22Rv1 (cell line): ENCODE measurements at regions not wholly inside any gene's neighbourhood (a gene's known extent, or its start where the extent isn't known, plus 50 kb on each side); places are given as distances from the start of the nearest gene placed in this dataset.
A peak's percentile ranks its signal among the peaks of the same experiment; 100 is the strongest.
"Not testable (repeated sequence)": the region's sequence is repeated elsewhere in the genome, so short reads cannot be mapped to it uniquely, and the experiment has no call there.

Source experiments
- H3K27ac ChIP-seq: fragments of 450-650 bp; 2 replicates; pipeline ENCODE4 v1.5.1; 2017
- ZFX ChIP-seq: fragments of 450-650 bp; IDR thresholded peaks from 2 replicates; pipeline ENCODE4 v1.6.1; 2017; ENCODE audit warnings: antibody characterized with exemption, borderline replicate concordance
- TF ChIP-seq, protein P1 (sequence below): fragments of 450-650 bp; IDR thresholded peaks from 2 replicates; pipeline ENCODE4 v1.5.1; 2017; ENCODE audit warnings: mild to moderate bottlenecking

DNA sequence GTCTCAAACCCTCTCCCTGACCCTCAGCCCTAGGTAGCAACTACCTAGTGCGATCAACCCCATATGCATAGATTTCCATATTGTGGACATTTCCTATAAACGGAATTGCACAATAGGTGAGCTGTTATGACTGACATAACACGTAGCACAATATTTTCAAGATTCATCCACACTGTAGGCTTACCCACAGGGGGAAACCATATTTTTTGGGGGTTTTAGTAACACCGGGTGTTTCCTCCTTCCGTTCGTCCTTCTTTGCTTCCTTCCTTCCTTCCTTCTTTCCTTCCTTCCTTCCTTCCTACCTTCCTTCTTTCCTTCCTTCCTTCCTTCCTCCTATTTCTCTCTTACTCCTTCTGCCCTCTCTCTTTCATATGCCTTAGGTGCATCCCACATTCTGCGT, 524.2 kb downstream of the CWH43 start:
- not testable (repeated sequence) for H3K27ac ChIP-seq

DNA sequence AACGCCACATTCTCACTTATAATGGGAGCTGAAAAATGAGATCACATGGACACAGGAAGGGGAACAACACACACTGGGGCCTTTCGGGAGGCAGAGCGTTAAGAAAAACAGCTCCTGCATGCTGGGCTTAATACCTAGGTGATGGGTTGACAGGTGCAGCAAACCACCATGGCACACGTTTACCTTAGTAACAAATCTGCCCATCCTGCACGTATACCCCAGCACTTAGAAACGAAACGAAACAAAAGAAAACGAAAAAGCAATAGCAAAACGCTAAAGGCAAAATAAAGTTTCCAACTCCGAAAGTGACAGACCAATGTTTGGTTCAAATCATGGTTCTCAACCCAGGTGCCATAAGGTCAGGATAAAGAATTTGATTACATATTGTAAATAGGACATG, 525.3 kb downstream of the CWH43 start:
- not testable (repeated sequence) for H3K27ac ChIP-seq

DNA sequence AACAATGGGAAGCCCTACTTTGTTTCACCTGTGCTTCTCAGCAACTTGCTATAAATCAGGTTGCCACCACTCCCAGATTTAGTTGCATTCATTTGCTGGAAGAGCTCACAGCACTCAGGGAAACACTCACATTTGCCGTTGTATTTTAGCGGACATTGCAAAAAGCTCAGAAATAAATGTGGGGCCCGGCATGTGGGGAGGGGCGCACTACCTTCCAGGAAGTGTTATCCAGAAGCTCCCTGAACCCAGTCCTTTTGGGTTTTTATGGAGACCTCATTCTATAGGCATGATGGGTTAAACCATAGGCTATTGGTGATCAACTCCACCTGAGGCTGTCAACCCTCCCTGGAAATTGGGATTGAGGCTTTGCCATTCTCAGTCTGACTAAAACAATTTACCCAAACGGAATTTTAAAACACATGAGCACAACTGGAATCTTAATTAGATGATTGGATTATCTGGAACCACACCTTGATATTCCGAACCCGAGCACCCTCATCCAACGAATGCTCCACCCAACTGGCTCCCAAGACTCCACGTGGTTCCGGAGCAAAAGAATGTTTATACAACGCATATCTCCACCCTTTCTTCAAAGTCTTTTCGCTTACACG, 525.9 kb downstream of the CWH43 start:
- not testable (repeated sequence) for H3K27ac ChIP-seq

DNA sequence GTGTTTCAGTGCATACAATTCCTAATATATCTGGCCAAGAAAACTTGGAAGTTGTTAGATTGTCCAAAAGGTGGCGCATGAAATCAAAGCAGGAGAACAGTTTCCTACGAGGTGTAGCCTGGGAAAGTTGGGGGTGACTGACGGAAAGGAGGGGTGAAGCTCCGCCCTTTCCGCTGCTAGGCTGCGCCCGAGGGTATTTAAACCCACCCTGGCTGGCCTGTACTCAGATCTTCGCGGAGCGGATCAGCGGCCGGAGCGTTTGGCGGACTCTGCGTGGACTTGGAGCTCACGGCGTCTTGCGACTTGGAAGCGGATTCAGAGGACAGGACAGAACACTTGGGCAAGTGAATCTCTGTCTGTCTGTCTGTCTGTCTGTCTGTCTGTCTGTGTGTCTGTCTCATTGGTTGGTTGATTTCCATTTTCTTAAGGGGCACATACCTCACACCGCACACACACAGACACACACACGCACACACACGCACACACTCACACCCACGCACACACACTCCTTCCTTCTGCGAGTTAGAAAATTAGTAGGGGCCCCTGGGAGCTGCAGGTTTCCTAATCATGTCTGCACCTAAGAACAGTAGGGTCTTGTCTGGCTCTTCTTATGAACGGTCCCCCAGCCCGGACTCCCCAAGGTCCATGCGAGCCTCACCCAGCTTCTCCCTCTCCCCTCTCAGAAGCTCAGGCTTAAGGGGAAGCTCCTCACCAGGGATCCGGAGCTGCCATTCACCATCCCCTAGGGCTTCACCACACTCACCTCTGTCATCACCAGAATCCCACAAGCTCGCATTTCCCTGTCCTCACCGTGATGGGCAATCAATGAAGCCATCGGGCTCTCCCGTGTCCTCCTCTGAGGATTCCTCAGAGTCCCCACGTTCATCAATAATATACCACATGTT, 526.8 kb downstream of the CWH43 start:
- TF ChIP-seq, protein P1, sequence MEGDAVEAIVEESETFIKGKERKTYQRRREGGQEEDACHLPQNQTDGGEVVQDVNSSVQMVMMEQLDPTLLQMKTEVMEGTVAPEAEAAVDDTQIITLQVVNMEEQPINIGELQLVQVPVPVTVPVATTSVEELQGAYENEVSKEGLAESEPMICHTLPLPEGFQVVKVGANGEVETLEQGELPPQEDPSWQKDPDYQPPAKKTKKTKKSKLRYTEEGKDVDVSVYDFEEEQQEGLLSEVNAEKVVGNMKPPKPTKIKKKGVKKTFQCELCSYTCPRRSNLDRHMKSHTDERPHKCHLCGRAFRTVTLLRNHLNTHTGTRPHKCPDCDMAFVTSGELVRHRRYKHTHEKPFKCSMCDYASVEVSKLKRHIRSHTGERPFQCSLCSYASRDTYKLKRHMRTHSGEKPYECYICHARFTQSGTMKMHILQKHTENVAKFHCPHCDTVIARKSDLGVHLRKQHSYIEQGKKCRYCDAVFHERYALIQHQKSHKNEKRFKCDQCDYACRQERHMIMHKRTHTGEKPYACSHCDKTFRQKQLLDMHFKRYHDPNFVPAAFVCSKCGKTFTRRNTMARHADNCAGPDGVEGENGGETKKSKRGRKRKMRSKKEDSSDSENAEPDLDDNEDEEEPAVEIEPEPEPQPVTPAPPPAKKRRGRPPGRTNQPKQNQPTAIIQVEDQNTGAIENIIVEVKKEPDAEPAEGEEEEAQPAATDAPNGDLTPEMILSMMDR: peak; percentile 88
- H3K27ac ChIP-seq: not testable (repeated sequence)

DNA sequence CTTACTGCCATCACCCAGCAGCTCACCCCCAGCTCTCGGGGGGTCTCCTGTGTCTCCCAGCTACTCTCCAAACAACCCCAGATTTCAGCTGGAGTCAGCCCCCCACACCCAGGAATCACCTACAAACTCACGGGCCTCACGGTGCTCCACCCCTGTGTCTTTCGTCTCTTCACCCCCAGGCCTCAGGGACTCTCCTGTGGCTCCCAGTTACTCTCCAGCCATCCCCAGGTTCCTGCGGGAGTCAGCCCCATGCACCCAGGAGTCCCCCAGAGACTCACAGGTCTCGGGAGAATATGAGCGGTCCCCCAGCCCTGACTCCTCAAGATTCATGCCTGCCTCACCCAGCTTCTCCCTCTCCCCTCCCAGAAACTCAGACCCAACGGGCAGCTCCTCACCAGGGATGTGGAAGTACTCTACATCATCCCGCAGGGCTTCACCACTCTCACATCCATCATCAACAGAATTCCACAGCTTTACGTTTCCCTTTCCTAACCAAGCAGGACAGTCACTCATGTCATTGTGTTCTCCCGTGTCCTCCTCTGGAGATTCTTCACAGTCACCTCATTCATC, 527.6 kb downstream of the CWH43 start:
- H3K27ac ChIP-seq: not testable (repeated sequence)

DNA sequence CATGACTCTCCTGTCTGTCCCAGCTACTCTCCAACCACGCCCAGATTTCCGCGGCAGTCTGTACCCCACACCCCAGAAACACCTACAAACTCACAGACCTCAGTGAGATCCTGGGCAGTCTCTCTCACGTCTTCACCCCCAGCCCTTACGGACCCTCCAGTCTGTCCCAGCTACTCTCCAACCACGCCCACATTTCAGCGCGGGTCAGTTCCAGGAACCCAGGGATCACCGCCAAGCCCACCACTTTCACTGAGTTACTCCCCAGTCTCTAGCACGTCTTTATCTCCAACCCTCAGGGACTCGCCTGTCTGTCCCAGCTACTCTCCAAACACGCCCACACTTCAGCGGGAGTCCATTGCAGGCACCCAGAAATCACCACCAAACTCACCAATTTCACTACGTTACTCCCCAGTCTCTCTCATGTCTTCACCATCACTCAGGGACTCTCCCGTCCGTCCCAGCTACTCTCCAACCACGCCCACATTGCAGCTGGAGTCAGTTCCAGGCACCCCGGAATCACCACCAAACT, 528.2 kb downstream of the CWH43 start:
- H3K27ac ChIP-seq: not testable (repeated sequence)

DNA sequence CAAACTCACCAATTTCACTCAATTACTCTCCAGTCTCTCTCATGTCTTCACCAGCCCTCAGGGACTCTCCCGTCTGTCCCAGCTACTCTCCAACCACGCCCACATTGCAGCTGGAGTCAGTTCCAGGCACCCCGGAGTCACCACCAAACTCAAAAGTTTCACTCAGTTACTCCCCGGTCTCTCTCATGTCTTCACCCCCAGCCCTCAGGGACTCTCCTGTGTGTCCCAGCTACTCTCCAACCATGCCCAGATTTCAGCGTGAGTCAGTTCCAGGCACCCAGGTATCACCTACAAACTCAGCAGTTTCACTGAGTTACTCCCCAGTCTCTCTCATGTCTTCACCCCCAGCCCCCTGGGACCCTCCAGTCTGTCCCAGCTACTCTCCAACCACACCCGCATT, 528.8 kb downstream of the CWH43 start:
- H3K27ac ChIP-seq: not testable (repeated sequence)

DNA sequence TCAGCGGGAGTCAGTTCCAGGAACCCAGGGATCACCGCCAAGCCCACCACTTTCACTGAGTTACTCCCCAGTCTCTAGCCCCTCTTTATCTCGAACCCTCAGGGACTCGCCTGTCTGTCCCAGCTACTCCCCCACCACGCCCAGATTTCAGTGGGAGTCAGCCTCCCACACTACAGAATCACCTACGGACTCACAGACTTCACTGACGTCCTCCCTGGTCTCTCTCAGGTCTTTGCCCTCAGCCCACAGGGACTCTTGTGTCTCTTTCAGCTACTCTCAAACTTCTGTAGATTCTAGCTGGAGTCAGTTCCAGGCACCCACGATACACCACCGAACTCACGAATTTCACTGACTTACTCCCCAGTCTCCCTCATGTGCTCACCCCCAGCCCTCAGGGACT, 529.2 kb downstream of the CWH43 start:
- not testable (repeated sequence) for H3K27ac ChIP-seq

DNA sequence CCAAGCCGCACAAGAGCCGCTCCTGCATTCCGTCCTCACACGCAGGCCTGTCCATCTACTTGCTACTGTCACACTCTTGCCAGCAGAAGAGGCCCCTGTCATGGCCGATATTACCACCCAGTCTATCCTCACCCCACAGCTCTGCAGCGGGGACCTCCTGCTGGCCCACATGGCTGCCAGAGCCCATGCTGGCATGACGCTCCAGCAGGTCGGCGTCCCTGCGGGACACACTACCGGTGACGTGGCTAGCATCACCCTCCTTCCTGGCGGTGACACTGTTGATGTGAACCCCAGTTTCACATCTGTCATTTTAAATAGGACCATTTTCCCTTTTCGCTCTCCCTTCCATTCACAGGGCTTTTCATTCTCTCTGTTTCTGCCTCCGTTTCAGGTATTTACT, 530.0 kb downstream of the CWH43 start:
- H3K27ac ChIP-seq: not testable (repeated sequence)

DNA sequence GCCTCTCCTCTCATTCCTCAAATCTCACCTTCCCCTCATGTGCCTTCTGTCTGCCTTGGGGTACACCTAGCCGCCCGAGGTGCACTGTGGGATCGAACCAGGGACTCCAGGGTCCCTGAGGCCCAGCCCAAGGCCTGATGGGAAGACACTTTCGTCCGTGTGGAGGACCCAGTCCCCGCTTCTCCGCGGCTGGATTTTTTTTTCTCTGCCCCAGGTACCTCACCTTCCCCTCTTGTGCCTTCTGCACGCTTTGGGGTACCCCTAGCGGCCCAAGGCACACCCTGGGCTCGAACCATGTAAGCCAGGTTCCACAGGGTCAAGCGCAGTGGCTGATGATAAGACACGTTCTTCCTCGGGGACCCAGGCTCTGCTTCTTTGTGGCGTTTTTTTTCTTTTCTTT, 530.7 kb downstream of the CWH43 start:
- H3K27ac ChIP-seq: no peak overlapping the region
- TF ChIP-seq, protein P1: no peak
- TF ChIP-seq ZFX: no peak

DNA sequence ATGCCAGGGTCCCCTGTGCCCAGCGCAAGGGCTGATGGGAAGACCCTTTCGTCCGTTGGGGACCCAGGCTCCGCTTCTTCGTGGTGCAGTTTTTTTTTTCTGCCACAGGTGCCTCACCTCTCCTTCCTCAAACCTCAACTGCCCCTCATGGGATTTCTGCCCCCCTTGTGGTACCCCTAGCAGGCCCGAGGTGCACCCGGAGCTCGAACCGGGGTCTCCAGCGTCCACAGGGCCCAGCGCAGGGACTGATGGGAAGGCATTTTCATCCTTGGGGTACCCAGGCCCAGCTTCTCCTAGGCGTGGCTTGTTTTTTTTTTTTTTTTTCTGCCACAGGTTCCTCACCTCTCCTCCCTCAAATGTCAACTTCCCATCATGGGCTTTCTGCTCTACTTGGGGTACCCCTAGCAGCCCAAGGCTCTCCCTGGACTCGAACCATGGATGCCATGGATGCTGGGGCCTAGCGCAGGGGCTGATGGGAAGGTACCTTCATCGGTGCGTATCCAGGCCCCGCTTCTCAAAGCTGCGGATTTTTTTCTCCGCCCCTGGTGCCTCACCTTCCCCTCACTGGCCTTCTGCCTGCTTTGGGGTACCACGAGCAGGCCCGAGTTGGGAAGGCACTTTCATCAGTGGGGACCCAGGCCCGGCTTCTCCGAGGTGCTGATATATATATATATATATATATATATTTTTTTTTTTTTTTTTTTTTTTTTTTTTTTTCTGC, 531.6 kb downstream of the CWH43 start:
- not testable (repeated sequence) for H3K27ac ChIP-seq

DNA sequence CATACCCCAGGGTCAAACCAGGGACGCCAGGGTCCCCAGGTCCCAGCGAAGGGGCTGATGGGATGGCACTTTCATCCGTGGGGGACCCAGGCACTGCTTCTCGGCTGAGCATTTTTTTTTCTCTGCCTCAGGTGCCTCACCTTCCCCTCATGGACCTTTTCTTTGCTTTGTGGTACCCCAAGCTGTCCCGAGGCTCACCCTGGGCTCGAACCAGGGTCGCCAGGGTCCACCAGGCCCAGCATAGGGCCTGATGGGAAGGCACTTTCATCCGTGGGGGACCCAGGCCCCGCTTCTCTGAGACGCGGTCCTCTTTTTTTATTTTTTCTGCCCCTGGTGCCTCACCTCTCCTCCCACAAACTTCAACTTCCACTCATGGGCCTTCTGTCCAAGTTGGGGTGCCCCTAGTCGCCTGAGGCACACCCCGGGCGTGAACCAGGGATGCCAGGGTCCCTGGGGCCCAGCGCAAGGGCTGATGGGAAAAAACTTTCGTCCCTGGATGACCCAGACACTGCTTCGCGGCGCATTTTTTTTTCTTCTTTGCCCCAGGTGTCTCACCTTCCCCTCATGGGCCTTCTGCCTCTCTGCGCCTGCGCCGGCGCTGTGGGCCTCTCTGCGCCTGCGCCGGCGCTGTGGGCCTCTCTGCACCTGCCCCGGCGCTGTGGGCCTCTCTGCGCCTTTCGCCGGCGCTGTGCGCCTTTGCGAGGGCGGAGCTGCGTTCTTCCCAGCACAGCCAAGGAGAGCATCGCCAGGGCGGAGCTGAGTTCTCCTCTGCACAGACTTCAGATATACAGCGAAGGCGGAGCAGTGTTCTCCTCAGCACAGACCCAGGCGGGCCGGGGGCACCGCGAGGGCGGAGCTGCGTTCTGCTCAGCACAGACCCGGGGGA, 533.3 kb downstream of the CWH43 start:
- not testable (repeated sequence) for H3K27ac ChIP-seq

DNA sequence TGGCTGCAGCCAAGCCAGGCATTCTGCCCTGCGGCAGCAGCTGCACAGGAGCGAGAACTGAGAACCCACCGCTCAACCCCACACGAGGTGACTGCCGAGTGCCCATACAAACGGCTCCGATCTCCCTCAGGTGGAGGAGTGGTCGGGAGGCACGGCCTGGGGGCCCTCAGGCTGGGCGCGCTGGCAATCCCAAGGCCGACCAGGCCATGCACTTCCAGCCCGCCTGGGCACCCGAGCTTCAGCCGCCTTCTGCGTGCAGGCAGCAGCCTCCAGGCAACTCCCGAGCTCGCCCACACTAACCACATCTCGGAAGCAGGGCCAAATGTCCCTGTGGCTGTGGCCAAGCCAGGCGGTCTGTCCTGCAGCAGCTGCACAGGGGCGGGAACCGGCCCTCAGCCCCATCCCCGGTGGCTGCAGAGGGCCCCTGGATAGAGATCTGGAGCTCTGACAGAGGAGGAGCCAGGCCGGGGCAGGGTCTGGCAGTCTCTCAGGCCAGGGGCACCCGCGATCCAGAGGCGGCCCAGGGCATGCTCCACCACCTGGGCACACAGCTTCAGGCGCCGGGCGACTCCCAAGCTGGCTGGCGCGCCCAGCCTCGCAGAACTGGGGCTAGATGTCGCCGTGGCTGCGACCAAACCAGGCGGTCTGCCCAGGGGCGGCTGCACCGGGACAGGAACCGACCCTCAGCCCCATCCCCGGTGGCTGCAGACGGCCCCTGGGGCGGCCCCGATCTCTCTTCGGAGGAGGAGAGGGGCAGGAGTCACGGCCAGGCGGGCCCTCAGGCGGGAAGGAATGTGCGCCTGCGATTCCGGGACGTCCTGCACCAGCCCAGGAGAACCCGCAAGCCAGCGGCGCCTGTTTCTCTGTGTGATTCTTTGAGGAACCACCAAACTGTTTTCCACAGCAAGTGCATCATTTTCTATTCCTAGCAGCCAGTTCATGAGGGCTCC, 538.0 kb downstream of the CWH43 start:
- not testable (repeated sequence) for H3K27ac ChIP-seq

DNA sequence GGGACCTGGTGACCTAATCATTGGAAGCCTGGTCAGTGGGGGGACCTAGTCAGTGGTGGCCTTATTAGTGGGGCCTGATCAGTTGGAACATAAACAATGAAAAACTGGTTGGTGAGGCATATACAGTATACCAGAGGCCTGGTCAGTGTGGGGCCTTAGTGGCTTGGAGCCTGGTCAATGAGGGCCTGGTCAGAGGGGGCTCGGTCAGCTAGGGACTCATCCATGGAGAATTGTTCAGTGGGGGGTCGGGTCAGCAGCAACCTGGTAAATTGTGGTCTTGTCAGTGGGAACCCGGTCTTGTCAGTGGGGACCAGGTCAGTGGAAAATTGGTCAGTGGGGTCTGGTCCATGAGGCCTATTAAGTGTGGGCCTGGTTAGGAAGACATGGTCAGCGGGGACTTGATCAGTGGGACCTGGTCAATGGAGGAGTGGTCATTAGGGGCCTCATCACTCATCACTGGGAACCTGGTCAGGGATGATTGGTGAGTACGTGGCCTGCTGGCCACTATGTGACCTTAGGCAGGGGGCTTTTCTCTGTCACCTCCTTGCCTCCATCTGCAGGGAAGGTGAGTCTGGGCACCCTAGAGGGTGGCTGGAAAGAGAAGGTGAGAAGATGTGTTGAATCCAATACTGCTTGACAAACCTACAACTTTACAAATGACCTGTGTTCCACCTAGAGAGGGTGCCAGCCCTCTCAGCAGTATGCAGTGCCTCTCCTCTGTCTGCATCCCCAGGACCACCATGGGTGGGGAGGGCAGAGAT, 573.0 kb downstream of the CWH43 start:
- not testable (repeated sequence) for H3K27ac ChIP-seq

DNA sequence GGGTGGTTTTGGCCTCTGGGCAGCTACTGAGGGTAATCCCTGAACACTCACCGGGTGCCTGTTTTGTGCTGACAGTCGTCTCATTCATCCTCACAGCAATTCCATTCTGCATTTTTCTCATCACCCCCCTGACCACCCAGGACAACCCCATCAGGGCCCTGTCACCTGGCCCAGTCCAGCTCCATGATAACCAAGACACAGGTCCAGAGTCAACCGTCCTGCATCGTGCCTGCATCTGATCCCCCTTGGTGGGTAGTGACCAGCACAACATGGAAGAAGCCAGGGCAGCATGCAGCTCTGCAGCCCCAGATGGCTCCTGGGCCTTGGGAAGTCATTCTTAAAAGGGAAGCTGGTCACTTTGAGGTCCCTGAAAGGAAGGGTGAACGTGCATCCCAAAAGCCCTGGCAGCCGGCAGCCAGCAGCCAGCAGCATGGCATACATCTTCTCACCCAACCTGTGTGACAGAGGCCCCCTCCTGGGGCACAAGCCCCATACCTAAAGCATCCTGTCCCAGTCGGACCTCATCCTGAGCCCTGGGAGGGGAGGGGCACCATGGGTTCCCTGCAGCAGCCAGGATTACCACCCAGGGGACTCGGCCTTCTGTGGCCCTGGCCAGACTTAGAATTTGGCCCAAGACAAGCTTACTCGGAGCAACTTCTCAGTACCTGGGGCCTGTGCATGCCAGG, 574.2 kb downstream of the CWH43 start:
- H3K27ac ChIP-seq: not testable (repeated sequence)
